Renal cortical epithelial cell (primary cell): ENCODE measurements at regions not wholly inside any gene's neighbourhood (a gene's known extent, or its start where the extent isn't known, plus 50 kb on each side); places are given as distances from the start of the nearest gene placed in this dataset.
"Not testable (repeated sequence)": the region's sequence is repeated elsewhere in the genome, so short reads cannot be mapped to it uniquely, and the experiment has no call there.

Experiments
- DNase-seq: peaks from one replicate; pipeline ENCODE4 v3.0.0-alpha.2; 2011; ENCODE audit warnings: low read depth

DNA sequence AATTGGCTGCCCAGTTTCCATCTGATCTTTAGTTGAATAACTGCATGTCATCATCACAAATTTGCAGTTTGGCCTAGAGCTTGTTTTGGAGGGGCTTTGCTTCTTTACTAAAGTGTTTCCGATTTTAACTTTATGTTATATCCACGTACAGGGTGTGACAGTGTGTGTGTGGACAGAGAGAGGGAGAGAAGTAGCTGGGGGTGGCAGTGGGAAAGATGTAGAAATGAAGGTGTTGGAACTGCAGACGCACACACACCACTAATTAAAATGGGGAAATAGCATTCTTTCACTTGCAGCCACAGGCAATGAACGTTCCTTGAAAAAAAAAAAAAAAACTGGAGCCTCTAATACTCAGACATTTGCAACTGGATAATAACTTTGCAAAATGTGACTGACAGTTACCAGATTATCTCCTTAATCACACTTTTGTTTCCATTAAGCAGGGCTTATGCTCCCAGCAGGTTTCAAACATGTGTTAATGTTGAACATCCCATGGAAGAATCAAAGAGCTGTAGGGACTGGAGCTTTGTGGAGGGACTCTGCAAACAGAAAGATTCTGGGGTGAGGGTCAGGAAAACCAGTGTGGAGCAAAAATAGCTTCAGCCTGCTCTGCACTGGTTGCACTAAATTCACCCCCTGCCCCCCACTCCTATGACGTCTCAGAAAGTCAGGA, 238.1 kb upstream of the TENM4 start:
- DNase-seq = no peak

DNA sequence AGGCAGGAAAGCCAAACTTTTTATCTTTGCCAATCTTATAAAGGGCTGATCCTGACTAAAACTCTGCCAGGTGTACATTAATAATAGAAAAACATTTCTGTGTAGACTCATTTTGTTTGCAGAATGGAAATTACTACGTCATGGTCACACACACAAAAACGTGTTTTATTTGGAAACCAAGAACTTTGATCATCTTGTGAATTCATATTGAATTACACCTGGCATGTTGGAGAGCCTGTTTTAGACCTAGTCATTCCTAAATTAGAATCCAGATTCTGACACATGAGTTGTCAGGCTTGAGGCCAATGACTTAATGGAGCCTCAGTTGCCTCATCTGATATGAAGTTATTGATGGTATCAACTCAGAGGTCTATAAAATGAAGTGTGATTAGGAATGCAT, 235.6 kb upstream of the TENM4 start:
- DNase-seq = no peak

DNA sequence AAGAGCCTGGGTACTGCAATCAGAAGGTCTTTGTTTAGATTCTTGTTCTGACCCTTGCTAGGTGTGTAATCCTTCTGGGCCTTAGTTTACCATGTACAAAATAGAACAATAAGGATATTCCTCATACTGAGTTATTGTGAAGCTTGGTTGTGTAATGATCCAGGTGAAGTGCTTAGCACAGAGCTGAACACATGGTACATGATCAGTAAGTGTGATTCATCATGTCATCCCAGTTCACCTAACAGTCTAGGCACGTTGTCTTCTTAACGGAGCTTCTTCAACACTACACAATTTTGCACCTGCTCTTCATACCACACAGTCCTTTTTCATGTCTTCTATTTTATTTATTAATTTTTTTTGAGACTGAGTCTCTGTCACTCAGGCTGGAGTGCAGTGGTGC, 234.3 kb upstream of the TENM4 start:
- DNase-seq = no peak

DNA sequence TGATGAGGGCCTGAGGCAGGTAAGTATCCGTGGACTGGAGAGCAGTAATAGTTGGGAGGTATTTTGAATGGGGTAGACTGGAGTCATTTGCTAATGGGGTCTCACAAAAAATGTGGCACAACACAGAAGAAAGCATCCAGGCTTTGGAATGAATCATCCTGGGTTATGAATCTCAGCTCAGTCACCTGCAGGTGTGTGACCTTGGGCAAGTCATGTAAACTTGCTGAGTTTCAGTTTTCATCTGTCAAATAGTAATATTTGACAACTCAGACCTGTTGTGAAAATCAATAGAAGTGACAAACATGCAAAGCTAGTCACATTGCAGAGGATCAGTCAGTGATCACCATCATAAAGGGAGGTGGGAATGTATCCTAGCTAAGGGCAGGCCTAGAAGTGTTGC, 232.0 kb upstream of the TENM4 start:
- DNase-seq = no peak

DNA sequence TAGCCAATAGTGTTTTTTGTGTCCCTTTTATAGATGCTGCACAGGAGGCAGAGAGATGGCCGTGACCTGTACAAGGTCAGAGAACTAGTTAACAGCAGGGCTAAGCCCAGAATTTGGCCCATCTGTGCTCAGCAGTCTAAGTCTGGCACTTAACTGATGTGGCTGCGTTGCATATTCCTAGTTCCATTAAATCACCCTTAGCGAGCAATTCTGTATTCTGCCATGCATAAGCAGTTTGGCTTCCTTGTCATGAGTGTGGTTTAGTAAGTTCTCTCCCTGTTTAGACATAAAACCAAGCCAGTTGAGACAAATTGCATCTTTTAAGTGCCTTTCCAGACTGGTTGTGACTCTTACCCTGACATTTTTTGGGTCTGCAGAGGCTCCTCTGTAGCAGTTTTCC, 230.6 kb upstream of the TENM4 start:
- peak; percentile 16 for DNase-seq

DNA sequence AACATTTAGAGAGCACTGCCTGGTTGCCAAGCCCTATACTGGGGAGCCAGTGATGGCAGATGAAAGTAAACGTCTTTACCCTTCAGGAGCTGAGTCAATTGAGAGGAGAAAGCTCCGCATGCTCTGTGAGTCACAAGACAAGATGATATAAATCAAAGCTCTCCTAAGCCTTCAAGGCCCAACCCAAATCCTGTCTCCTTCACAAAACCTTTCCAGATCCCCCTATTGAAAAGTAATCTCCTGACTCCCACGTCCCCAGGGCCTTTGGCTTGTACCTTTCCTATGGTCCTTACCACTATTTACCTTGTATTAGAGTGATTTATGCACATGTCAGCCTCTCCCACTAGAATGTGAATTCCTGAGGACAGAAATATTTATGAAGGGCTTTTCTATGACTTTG, 230.1 kb upstream of the TENM4 start:
- DNase-seq = no peak

DNA sequence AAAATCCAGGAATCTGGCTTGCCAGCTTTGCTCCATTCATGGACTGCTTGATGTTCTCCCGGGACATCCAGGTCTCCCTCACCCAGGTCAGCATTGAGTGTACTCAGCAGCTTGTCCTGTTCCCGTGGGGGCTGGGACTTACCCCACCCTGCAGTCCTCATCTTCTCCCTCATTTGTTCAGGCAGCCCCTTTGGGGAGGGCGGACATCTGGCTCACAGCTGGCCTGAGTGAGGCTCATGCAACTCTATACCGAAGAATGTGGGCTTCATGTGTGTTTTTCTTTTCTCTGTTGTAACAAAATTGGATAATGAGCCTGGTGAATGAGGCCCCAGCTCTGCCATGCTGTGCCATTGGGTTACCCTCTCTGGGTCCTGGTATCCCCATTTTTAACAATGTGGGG, 227.7 kb upstream of the TENM4 start:
- no peak for DNase-seq

DNA sequence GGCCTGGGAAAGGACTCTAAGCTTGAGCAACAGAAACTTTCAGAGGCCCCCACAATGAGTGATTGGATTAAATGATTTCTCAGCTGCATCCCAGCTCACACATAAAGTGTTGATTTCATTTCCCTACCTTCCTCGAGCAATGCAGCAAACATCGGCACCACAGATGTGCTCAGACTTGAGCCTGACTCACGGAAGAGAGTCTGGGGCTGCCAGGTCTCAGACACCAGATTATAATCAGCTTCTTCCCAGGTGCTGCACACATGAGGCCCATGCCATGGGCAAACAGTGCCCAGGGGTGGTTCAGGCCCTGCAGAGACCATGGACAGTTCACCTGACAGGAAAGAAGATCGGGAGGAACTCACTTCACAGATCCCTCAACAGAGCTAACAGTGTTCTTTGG, 226.6 kb upstream of the TENM4 start:
- DNase-seq = no peak

DNA sequence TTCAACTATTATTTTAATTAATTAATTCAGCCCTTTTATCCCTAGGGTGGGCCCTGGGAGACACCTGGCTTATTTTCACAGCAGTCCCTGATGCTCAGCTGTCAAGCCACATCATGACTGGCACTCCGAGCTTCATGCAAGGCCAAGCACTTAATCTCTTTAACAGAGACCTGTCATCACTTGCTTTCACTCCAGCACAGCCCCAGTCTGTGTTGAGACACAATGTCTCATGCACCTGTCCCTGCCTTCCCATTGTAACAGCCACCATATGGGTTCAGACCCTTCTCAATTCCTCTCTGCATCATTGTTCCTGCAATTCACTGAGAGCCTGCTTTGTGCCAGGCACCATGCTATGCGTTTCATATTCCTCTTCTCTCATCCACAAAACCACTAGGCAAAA, 222.2 kb upstream of the TENM4 start:
- no peak for DNase-seq

DNA sequence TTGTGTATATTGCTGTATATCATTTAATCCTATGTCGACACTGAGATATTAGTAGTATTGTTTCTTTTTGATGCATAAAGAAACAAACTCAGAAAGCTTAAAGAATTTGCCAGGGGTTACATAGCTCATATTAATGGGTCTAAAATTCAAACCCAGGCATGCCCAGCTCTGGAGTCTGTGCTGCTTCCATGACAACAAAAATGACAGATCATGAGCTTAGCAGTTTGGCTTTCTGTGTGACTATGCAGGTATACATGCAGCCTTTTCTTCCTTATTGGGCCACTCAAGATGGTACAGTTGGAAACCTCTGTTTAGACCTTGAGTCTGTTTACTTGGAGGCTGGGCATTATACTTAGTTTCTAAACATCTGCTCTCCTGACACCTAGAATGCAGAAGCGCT, 220.5 kb upstream of the TENM4 start:
- no peak for DNase-seq

DNA sequence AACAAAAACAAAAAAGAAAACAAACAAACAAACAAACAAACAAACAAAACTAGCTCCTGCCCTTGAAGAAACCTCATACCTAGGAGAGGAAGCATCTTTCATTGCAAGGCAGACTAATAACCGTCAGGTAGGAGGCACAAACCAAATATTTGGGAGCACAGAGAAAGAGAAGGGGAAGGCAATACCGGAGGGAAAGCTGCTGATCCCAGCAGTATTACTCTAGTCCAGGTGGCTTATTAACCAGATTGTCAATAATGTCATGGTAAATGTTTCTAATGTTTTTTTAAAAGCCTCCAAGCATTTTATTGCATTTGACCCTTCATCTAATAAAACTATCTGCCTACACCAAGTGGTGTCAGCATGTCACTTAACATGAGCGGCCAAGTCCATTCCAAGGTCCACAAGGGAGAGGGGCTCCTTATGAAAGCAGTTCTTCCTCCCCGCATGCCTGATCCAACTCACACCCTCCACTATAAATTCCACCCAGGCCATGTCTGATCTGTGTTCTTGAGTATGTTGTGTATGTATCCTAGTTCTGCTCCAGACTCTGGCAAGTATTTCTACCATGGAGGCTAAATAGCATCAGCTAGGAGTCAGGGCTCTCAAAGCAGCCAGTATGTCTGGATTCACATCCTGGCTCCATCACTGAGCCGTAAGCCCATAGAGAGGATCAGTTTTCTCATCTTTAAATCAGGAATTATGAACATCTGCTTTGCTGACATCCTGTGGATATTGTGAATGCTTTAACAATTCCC, 208.1 kb upstream of the TENM4 start:
- no peak for DNase-seq

DNA sequence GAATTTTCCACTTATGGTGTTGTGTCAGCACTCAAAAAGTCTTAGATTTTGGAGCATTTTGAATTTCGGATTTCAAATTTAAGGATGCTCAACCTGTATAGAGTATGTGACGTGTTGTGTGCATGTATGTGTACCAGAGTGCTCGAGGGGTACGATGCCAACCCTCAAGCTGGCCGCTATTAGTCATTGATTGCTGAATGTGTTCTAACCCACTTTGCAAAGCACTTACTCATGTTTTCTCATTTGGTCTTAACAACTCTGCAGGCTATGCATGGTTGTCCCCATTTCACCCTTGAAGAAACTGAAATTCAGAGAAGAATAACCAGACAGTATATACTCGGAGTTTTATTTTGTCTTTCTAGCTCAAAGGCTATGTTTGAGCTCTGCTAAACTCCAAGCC, 196.4 kb upstream of the TENM4 start:
- peak; percentile 59 for DNase-seq

DNA sequence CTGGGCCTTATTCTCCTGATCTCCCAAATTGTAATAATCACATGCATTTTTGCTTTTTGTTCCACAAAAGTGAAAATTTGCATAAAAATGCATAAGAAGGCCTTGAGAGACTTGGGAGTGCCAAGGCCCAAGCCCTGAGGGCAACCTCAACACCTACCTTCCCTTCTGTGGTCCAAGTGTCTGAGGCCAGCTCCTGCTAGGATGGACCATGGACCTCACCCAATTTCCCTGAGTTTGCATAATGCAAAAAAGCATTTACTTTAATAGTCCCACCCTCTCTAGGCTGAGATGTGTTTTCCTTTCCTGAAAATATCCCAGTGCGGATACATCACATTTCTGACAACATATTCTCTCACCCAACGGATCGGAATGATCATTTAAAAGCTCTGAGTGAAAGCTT, 194.1 kb upstream of the TENM4 start:
- no peak for DNase-seq

DNA sequence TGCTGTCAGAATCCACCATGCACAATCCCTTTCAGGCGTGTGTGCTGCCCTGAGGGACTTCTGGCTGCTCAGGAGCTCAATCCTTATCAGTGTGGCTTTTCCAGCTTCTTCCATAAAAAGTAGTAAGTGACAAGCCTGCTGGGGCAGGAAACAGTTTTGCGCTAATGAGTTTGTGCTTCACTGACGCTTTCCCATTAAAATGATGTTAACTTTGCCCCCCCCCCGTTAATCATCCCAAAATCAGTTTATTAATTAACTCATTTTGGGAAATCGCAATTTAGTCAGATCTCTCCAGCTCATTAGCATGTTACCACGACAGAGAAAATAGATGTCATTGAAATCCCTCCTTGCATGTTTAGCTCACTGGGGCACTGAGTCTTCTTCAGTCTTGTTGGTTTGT, 186.5 kb upstream of the TENM4 start:
- peak; percentile 38 for DNase-seq

DNA sequence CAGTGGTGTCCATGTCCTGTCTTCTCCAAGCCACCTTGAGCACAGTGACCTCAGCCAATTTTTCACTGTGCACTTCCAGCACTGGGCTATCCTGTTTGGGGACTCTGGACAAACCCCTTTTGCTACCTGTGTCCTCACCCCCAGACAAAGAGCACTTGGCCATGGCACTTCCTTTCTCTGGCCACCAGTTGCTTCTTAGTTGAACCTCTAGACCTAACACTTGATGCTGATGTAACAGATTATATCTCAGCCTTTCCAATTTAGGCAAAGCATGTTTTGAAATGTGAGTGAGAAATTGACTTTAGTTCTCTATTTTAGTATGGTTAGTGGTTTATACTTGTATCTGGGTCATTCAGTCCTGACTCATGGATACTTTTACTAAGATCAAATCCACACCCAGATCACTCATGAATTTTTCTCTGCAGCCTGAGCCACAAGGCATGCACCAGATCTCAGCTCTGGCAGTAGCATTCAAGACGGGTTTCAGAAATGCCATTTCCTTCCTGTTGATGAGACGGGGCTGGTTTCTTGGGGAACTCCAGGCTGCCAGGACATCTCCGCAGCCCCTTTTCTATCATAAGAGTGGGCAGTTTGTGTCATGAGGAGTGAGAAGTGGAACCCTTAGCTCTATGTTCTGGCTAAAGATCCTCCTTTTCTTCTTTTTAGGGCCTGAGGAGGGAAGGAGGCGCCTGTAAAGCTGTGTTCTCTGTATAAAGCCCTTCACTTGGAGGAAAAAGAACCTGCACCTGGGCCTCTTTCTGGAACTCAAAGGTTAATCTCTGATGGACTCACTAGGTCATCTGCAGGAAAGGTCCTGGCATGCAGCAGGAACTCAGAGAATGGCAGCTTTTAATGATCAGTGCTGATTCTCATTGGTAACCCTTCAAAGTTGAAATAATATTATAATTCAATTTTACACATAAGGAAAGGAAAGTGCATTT, 185.6 kb upstream of the TENM4 start:
- DNase-seq = peak; percentile 82

DNA sequence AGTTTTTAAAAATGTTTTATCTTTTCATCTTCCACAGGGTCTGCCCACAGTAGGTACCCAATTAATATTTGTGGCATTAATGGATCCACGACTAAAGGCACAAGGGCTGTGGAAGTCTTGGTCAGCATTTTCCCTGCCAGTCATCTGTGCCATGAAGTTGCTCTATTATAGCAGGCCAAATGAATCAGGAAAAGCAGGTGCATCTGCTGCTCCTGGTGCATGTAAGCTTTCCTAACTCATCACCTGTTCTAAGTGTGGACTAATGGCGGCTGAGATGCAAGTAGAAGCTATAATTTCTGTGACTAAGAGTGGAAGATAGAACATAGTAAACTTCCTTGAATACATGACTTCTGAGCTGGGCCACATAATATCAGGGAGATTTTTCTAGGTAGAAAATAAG, 182.5 kb upstream of the TENM4 start:
- DNase-seq = no peak

DNA sequence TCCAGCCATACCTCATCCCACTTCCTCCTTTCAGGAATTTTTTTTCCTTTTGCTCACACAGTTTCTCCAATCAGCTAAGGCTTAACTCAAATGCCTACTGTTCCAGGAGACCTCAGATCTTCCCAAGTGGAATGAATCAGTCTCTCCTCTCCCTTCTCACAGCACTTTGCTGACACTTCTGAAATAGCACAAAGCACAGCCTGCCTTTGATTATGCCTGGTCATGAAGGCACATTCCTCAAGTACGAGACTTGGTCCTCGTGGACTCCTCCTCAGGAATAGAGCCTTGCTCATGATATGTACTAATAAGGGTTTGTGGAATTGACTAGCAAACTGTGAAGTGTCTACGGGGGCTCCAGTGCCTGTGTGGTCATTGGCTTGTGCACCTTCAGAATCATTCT, 176.7 kb upstream of the TENM4 start:
- DNase-seq = peak; percentile 67

DNA sequence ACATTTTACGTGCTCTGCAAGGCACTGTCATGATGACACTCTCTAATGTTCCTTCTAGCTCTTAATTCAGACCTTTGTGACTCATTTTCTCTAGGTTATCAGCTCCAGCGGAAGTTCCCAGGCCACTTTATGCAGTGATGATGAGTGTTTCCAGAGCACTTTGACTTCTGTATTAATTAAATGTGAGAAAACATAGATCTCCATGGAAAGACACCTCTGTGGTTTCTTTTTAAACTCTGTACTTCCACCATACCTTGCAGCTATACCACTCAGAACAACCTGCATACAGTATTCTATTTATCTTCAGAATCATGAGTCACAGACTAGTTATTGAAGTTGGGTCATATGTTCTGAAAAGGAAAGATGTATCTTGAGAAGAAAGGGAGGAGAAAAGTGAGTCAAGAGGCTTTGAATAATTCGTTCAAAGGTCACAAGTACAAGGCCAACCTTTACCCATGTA, 175.6 kb upstream of the TENM4 start:
- DNase-seq = peak; percentile 21

DNA sequence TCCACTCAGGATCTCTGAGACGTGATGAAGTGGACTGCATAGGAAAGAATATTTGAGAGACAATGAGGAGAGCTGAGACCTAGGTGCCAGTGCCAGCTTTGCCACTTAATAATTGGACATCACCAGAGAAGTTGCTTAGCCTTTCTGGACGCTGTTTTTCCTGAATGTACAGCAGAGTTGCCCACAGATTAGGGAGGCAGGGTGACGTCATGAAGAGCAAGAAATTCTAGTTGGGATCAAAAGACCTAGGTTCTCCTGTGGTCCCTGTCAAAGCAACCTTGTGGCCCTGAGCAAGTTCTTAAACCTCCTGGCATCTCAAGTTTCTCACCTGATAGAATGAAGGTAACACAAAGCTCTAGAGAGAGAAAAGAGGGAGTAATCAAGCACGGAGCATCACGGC, 174.6 kb upstream of the TENM4 start:
- DNase-seq = no peak

DNA sequence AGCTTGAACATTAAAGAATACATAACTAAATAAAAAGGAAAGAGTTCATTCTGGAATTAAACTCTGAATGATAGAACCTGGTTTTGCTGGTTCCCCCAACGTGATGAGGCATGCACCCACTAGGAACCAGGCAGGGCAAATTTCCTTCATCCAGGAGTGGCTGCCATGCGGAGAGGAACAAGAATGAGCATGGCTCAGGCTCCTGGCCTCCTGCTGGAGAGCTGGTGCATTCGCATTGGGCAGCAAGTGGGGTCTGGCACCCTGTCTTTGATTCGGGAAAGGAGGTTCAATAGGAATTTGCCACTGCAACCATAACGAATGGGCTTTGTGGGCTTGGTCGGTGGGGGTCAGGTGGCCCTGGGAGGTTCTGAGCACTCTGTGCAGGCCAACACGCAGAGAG, 169.8 kb upstream of the TENM4 start:
- no peak for DNase-seq

DNA sequence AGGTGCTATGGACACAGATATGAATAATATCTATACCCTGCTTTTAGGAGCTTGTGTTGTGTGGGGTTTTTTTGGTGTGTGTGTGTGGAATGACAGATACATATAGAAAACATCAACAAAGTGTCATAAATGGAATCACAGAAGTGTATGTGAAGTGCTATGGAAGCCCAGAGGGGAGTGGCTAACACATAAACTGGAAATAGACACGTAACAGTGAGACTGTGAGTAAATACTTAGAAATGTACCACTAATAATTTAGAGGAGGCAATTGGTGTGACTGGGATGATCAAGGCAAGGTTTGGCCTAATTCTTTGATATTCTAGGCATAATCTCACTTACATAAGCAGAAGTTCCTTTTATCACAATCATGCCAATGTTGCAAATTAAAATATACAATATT, 169.3 kb upstream of the TENM4 start:
- no peak for DNase-seq

DNA sequence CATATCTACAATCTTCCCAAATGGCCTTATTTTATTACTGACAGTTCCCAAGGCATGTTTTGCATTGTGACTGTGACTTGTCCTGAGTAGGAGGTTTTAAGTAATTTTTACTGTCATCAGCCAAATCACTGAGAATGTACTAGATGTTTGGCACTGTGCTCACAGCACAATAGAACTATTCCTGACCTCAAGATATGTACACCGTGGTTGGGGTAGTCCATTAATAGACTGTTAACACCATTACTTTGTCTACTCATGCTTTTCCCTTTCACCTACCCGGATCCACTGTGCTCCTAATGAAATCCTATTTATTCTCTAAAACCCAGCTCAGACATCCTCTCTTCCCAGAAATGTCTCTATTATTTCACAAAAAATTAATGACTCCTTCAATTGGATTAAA, 168.7 kb upstream of the TENM4 start:
- DNase-seq = no peak

DNA sequence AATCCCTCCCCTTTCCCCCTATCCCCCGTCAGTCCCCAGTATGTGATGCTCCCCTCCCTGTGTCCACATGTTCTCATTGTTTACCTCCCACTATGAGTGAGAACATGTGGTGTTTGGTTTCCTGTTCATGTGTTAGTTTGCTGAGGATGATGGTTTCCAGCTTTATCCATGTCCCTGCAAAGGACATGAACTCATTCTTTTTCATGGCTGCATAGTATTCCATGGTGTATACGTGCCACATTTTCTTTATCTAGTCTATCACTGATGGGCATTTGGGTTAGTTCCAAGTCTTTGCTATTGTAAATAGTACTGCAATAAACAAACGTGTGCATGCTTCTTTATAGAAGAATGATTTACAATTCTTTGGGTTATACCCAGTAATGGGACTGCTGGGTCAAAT, 165.6 kb upstream of the TENM4 start:
- not testable (repeated sequence) for DNase-seq
